Suprapubic skin (tissue), 4 donors: ENCODE measurements at regions not wholly inside any gene's neighbourhood (a gene's known extent, or its start where the extent isn't known, plus 50 kb on each side); places are given as distances from the start of the nearest gene placed in this dataset.

Experiments used
- DNase-seq, 2 donors: peaks; one replicate each; pipeline ENCODE4 v3.0.0-alpha.2; 2019; ENCODE audit warnings: low spot score in 2 of 2
- H3K27ac ChIP-seq: fragments of 200-600 bp; sonication (generic); one replicate; pipeline ENCODE4 v1.5.1; 2019
- H3K27me3 ChIP-seq: fragments of 200-600 bp; sonication (generic); one replicate; pipeline ENCODE4 v1.5.1; 2019
- H3K36me3 ChIP-seq: fragments of 200-600 bp; sonication (generic); one replicate; pipeline ENCODE4 v1.5.1; 2019
- H3K4me1 ChIP-seq: fragments of 200-600 bp; sonication (generic); one replicate; pipeline ENCODE4 v1.5.1; 2019
- H3K4me3 ChIP-seq: fragments of 200-600 bp; sonication (generic); one replicate; pipeline ENCODE4 v1.5.1; 2019; ENCODE audit warnings: mild to moderate bottlenecking
- H3K9me3 ChIP-seq: fragments of 200-600 bp; sonication (generic); one replicate; pipeline ENCODE4 v1.5.1; 2019
- CTCF ChIP-seq, 2 donors: fragments of 200-600 bp in 1 of 2; fragments of 450-650 bp in 1 of 2; sonication (generic) in 1 of 2; IDR thresholded peaks; one replicate each; pipeline ENCODE4 v1.5.1; 2016 to 2019; ENCODE audit warnings: antibody characterized with exemption in 2 of 2, mild to moderate bottlenecking in 1 of 2, moderate library complexity in 1 of 2
- EP300 ChIP-seq: sonication (generic); formaldehyde crosslinking; IDR thresholded peaks from one replicate; pipeline ENCODE4 v1.6.1; 2017; ENCODE audit warnings: antibody characterized with exemption
- POLR2A ChIP-seq, 2 donors: fragments of 450-650 bp; IDR thresholded peaks; one replicate each; pipeline ENCODE4 v1.6.1; 2017; ENCODE audit warnings: antibody characterized with exemption in 2 of 2, mild to moderate bottlenecking in 2 of 2, moderate library complexity in 2 of 2
- POLR2AphosphoS5 ChIP-seq, 3 donors: sonication (generic); formaldehyde crosslinking; IDR thresholded peaks; one replicate each; pipeline ENCODE4 v1.6.1; 2017; ENCODE audit warnings: antibody characterized with exemption in 3 of 3
- WGBS: methylation state at CpG from one replicate; pipeline ENCODE4 v1.1.5; 2018; 5-methylcytosine and 5-hydroxymethylcytosine counted together

- TF ChIP-seq CTCF (IDR thresholded peaks at IDR 0.05), result no peak
- TF ChIP-seq POLR2A (IDR thresholded peaks at IDR 0.05), result no peak
- no peak for TF ChIP-seq POLR2AphosphoS5 (IDR thresholded peaks at IDR 0.05)
- TF ChIP-seq EP300, result no peak
- 46% methylated on average over 2 of the region's 2 CpGs for WGBS
- no peak for DNase-seq
- H3K4me3 ChIP-seq, result no peak overlapping the region
- no peak overlapping the region for H3K27ac ChIP-seq
- no peaks in the 10 kb centered on the region for H3K27me3 ChIP-seq
- H3K36me3 ChIP-seq, result no peaks in the 10 kb centered on the region
- H3K9me3 ChIP-seq, result no peaks in the 10 kb centered on the region
- H3K4me1 ChIP-seq, result no peaks in the 10 kb centered on the region
These were observed 588.3 kb downstream of the BNC2 start for GRCh38 chr9:16282216-16282615.

- no peaks in the 10 kb centered on the region for H3K9me3 ChIP-seq
- H3K4me1 ChIP-seq, result no peaks in the 10 kb centered on the region
- DNase-seq, result no peak
- no peaks in the 10 kb centered on the region for H3K27me3 ChIP-seq
- H3K36me3 ChIP-seq, result no peaks in the 10 kb centered on the region
- H3K27ac ChIP-seq, result no peak overlapping the region
- 85% methylated on average over 9 of the region's 9 CpGs for WGBS
- TF ChIP-seq POLR2A (IDR thresholded peaks at IDR 0.05) (no peak), POLR2AphosphoS5 (IDR thresholded peaks at IDR 0.05) (no peak), EP300 (no peak), CTCF (IDR thresholded peaks at IDR 0.05) (no peak)
- H3K4me3 ChIP-seq, result no peak overlapping the region
These were observed 587.8 kb downstream of the BNC2 start for GRCh38 chr9:16282718-16283117.

- Histone ChIP-seq H3K27ac (no peak overlapping the region), H3K4me1 (no peaks in the 10 kb centered on the region), H3K4me3 (no peak overlapping the region), H3K27me3 (no peaks in the 10 kb centered on the region), H3K36me3 (no peaks in the 10 kb centered on the region), H3K9me3 (no peaks in the 10 kb centered on the region)
- TF ChIP-seq POLR2A (IDR thresholded peaks at IDR 0.05) (no peak), CTCF (IDR thresholded peaks at IDR 0.05) (no peak), EP300 (no peak), POLR2AphosphoS5 (IDR thresholded peaks at IDR 0.05) (no peak)
- DNase-seq, result no peak
- 73% methylated on average over 7 of the region's 7 CpGs for WGBS
These were observed 584.3 kb downstream of the BNC2 start for GRCh38 chr9:16286160-16286559.

- 93% methylated on average over 3 of the region's 3 CpGs for WGBS
- Histone ChIP-seq H3K4me1 (no peaks in the 10 kb centered on the region), H3K36me3 (no peaks in the 10 kb centered on the region), H3K9me3 (no peaks in the 10 kb centered on the region), H3K27me3 (no peaks in the 10 kb centered on the region), H3K27ac (no peak overlapping the region), H3K4me3 (no peak overlapping the region)
- no peak for TF ChIP-seq EP300
- no peak for TF ChIP-seq POLR2AphosphoS5 (IDR thresholded peaks at IDR 0.05)
- no peak for TF ChIP-seq CTCF (IDR thresholded peaks at IDR 0.05)
- TF ChIP-seq POLR2A (IDR thresholded peaks at IDR 0.05), result no peak
- DNase-seq, result no peak
These were observed 580.8 kb downstream of the BNC2 start for GRCh38 chr9:16289639-16290038.

- TF ChIP-seq CTCF (IDR thresholded peaks at IDR 0.05) (no peak), POLR2AphosphoS5 (IDR thresholded peaks at IDR 0.05) (no peak), POLR2A (IDR thresholded peaks at IDR 0.05) (no peak), EP300 (no peak)
- no peak for DNase-seq
- no peaks in the 10 kb centered on the region for H3K9me3 ChIP-seq
- no peak overlapping the region for H3K4me3 ChIP-seq
- H3K4me1 ChIP-seq, result no peaks in the 10 kb centered on the region
- H3K27ac ChIP-seq, result no peak overlapping the region
- no peaks in the 10 kb centered on the region for H3K27me3 ChIP-seq
- 87% methylated on average over 5 of the region's 5 CpGs for WGBS
- H3K36me3 ChIP-seq, result no peaks in the 10 kb centered on the region
These were observed 580.3 kb downstream of the BNC2 start for GRCh38 chr9:16290169-16290568.
